Dedifferentiated amniotic fluid mesenchymal stem cell (primary cell): ENCODE measurements at regions not wholly inside any gene's neighbourhood (a gene's known extent, or its start where the extent isn't known, plus 50 kb on each side); places are given as distances from the start of the nearest gene placed in this dataset.
"Not testable (repeated sequence)": the region's sequence is repeated elsewhere in the genome, so short reads cannot be mapped to it uniquely, and the experiment has no call there.

Experiments
- DNase-seq: peaks from one replicate; pipeline ENCODE4 v3.0.0-alpha.2; 2016; ENCODE audit errors: extremely low spot score

GRCh38 chr12:14032191-14032590, 50.8 kb upstream of the GRIN2B start:
- not testable (repeated sequence) for DNase-seq

GRCh38 chr12:14043776-14044175, 62.4 kb upstream of the GRIN2B start:
- DNase-seq = no peak

- DNase-seq = no peak
These were observed 67.6 kb upstream of the GRIN2B start for GRCh38 chr12:14048941-14049545.

GRCh38 chr12:14057895-14058294, 76.5 kb upstream of the GRIN2B start:
- no peak for DNase-seq

- DNase-seq = no peak
These were observed 77.3 kb upstream of the GRIN2B start for GRCh38 chr12:14058717-14059116.

GRCh38 chr12:14059548-14059947, 78.1 kb upstream of the GRIN2B start:
- DNase-seq = no peak

- no peak for DNase-seq
These were observed 84.2 kb upstream of the GRIN2B start for GRCh38 chr12:14065616-14066015.

GRCh38 chr12:14066021-14066420, 84.6 kb upstream of the GRIN2B start:
- DNase-seq = no peak

GRCh38 chr12:14068961-14069360, 87.6 kb upstream of the GRIN2B start:
- no peak for DNase-seq

GRCh38 chr12:14071833-14072232, 90.4 kb upstream of the GRIN2B start:
- no peak for DNase-seq

GRCh38 chr12:14072987-14073386, 91.6 kb upstream of the GRIN2B start:
- DNase-seq = no peak

GRCh38 chr12:14075797-14076393, 94.5 kb upstream of the GRIN2B start:
- DNase-seq = no peak

- no peak for DNase-seq
These were observed 95.1 kb upstream of the GRIN2B start for GRCh38 chr12:14076538-14076937.

- DNase-seq = no peak
These were observed 105.4 kb upstream of the GRIN2B start for GRCh38 chr12:14086838-14087237.

GRCh38 chr12:14099994-14100393, 118.6 kb upstream of the GRIN2B start:
- no peak for DNase-seq

- DNase-seq = not testable (repeated sequence)
These were observed 120.2 kb upstream of the GRIN2B start for GRCh38 chr12:14101556-14101955.

- no peak for DNase-seq
These were observed 129.9 kb upstream of the GRIN2B start for GRCh38 chr12:14111230-14111865.

GRCh38 chr12:14113031-14113430, 131.6 kb upstream of the GRIN2B start:
- no peak for DNase-seq

GRCh38 chr12:14126692-14127091, 145.3 kb upstream of the GRIN2B start:
- DNase-seq = no peak

- no peak for DNase-seq
These were observed 148.3 kb upstream of the GRIN2B start for GRCh38 chr12:14129611-14130195.

GRCh38 chr12:14135996-14136395, 154.6 kb upstream of the GRIN2B start:
- DNase-seq = no peak

- no peak for DNase-seq
These were observed 157.1 kb upstream of the GRIN2B start for GRCh38 chr12:14138495-14138894.
